GM12875 (cell line): ENCODE measurements at regions not wholly inside any gene's neighbourhood (a gene's known extent, or its start where the extent isn't known, plus 50 kb on each side); places are given as distances from the start of the nearest gene placed in this dataset.

Experiments used
- H3K4me3 ChIP-seq: one replicate; pipeline ENCODE4 v1.5.1; 2011; ENCODE audit warnings: low read depth, low read length, control low read depth
- TF ChIP-seq, protein P1 (sequence below): IDR thresholded peaks from 2 replicates; pipeline ENCODE4 v1.5.1; 2011; ENCODE audit warnings: low read depth, mild to moderate bottlenecking, control low read depth, inconsistent platforms, low read length, moderate library complexity, borderline replicate concordance; ENCODE audit not compliant: insufficient read depth

DNA sequence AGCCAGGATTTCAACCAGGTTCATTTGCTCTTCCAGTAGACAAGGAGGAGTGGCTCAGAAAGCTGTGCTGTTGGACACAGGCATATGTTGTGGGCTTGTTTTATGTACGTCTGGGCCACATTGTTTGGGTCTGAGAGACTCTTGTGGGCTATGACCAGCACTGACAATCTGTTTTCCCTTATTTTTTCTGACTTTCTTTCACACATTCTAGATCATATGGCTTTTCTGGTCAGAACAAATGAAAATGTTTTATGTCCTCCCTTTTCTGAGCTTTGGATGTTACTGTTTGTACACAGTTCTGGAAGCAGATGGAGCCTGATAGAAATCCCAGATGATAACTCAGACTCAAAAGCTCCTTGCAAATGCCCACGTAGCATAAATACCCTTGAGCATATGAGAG is 85.8 kb upstream of the RGMA start:
- TF ChIP-seq, protein P1, sequence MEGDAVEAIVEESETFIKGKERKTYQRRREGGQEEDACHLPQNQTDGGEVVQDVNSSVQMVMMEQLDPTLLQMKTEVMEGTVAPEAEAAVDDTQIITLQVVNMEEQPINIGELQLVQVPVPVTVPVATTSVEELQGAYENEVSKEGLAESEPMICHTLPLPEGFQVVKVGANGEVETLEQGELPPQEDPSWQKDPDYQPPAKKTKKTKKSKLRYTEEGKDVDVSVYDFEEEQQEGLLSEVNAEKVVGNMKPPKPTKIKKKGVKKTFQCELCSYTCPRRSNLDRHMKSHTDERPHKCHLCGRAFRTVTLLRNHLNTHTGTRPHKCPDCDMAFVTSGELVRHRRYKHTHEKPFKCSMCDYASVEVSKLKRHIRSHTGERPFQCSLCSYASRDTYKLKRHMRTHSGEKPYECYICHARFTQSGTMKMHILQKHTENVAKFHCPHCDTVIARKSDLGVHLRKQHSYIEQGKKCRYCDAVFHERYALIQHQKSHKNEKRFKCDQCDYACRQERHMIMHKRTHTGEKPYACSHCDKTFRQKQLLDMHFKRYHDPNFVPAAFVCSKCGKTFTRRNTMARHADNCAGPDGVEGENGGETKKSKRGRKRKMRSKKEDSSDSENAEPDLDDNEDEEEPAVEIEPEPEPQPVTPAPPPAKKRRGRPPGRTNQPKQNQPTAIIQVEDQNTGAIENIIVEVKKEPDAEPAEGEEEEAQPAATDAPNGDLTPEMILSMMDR: no peak

DNA sequence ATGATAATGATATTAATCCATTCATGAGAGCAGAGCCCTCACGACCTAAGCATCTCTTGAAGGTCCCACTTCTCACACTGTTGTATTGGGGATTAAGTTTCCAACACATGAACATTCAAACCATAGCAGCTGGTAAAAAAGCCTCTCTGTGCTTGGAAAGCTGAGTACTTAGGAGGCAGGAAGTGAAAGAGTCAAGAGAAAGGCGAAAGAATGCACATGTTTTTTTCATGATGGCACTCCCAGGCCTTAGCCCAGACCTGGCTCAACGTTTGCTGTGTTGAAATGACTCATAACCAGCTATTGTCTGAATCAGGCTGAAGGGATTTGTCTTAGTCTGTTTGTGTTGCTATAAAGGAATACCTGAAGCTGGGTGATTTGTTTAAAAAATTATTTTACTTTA is 84.4 kb upstream of the RGMA start:
- TF ChIP-seq, protein P1: no peak
- no peak overlapping the region for H3K4me3 ChIP-seq

More for the DNA sequence above, 85.8 kb upstream of the RGMA start:
- H3K4me3 ChIP-seq: no peak overlapping the region

DNA sequence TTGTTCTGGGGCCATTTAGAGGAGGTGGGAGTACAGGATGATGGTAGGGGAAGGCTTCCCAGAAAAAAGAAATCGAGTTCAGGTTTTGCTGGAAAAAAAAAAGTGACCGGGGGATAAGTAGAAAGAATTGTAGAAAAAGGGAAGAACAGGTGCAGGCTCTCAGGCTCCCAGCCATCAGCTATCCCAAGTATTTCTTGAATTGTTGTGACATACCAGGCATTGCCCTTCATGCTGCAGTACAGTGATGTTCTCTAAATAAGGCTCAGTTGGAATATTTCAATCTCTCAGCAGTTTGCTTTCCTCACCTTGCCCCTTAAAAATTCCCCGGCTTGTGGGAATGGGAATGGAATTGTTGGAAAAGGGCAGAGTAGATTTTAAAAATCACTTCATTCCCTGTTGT is 82.5 kb upstream of the RGMA start:
- TF ChIP-seq, protein P1: no peak
- H3K4me3 ChIP-seq: no peak overlapping the region

DNA sequence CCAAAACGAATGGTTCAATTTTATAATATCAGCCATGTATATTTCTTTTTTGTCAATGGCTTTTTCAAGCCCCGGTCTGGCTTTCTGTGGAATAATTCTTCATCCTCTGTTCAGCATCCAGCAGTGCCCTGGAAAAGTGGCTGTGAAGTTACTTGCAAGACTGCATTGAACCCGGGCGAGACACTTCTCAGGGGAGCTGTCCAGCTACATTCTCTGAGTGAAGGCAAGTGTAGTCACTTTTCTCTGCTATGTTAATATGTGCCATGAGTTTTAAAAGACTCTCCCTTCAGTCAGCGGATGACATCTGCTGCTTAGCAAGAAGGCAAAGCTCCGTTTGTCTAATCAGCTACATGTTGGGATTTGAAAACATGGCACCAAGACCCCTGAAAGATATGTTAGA is 81.3 kb upstream of the RGMA start:
- H3K4me3 ChIP-seq: no peak overlapping the region
- TF ChIP-seq, protein P1: no peak

DNA sequence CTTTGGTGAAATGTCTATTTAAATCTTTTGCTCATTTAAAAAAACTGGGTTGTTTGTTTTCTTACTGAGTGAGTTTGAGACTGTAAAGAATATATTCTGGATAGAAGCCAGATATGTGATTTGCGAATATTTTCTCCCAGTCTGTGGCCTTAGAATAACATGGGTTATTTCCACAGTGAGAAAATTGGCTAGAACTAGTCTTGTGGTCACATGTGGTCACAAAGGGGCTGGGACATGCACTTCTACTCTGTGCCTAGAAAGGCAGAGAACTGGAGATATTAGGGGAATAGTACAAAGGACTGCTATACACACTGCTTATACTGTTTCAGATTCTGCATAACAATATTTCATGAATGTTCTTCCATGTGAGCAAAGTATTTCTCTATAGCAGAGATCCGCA is 79.9 kb upstream of the RGMA start:
- TF ChIP-seq, protein P1: no peak

DNA sequence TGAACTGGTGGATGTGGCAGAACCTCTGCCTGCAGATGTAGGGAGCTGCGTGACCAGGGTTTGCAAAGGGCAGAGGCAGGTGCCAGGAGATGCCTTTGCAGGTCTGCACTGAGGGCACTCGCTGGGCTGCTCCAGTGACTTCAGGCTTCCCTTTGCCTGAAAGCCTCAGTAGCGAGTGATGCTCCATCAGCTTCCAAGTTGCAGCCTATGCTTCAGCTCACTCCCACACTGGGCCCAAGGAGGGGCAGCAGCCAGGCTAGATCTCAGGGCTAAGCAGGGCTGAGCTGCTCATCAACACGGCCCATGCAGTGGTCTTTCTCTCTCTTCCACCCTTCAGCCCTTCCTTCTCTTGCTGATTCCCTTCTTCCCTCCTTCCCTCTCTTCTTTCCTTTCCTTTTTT is 78.3 kb upstream of the RGMA start:
- TF ChIP-seq, protein P1: no peak
- no peak overlapping the region for H3K4me3 ChIP-seq

More for the DNA sequence above, 79.9 kb upstream of the RGMA start:
- H3K4me3 ChIP-seq: no peak overlapping the region

DNA sequence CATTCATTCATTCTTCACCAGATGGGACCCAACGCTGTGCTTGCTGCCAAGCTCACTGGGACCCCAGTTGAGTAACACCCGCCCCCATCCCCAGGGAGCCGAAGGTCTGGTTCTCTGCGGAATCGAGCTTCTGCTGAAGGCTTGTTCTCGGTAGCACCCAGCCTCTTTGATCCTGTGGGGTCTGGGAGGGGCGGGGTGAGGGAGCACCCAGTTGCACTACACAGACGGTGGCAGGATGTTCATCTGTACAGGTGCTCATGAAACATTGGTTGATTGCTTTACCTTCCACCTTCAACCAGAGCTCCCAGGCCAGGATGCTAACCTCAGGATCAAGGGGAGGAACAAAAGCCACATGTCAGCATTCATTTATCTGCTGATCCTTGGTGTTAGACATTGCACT is 77.7 kb upstream of the RGMA start:
- TF ChIP-seq, protein P1: no peak
- no peak overlapping the region for H3K4me3 ChIP-seq
